ENCODE measurements at regions not wholly inside any gene's neighbourhood (a gene's known extent, or its start where the extent isn't known, plus 50 kb on each side); places are given as distances from the start of the nearest gene placed in this dataset.
A peak's percentile ranks its signal among the peaks of the same experiment; 100 is the strongest.

DNA sequence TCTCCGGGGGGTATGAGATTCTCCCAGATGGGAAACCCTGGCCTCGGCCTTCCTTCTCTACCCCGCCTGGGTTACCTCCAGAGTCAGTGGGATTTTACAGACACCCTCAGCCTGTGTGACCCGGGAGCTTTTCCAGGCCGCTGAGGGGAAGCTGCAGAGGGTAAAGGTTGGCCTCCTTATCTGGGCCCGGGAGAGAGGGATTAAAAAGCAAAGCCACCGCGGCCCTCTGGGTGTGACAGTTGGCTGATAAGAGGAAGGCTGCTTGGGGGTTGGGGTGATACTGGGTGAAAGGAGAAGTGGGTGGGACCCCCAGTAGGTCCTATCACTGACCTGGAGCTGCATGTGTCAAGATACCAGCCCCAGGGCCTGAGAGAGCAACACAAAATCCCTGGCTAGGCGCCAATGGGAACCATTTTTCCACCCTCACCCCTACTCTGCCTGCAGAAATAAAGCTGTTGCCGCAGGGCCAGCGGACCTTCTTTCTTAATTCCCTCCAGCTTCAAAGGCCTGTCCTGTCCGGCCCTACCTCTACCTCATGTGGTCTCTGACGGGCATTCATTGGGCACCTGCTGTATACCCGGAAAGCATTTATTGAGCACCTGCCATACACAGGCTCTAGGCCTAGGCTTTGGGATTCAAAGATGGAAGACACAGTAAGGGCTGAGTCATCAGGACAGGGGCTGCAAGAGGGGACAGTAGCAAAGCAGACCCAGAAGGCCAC, 77.6 kb upstream of the GSE1 start (continued):
- TF ChIP-seq, protein P1, sequence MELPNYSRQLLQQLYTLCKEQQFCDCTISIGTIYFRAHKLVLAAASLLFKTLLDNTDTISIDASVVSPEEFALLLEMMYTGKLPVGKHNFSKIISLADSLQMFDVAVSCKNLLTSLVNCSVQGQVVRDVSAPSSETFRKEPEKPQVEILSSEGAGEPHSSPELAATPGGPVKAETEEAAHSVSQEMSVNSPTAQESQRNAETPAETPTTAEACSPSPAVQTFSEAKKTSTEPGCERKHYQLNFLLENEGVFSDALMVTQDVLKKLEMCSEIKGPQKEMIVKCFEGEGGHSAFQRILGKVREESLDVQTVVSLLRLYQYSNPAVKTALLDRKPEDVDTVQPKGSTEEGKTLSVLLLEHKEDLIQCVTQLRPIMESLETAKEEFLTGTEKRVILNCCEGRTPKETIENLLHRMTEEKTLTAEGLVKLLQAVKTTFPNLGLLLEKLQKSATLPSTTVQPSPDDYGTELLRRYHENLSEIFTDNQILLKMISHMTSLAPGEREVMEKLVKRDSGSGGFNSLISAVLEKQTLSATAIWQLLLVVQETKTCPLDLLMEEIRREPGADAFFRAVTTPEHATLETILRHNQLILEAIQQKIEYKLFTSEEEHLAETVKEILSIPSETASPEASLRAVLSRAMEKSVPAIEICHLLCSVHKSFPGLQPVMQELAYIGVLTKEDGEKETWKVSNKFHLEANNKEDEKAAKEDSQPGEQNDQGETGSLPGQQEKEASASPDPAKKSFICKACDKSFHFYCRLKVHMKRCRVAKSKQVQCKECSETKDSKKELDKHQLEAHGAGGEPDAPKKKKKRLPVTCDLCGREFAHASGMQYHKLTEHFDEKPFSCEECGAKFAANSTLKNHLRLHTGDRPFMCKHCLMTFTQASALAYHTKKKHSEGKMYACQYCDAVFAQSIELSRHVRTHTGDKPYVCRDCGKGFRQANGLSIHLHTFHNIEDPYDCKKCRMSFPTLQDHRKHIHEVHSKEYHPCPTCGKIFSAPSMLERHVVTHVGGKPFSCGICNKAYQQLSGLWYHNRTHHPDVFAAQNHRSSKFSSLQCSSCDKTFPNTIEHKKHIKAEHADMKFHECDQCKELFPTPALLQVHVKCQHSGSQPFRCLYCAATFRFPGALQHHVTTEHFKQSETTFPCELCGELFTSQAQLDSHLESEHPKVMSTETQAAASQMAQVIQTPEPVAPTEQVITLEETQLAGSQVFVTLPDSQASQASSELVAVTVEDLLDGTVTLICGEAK (IDR thresholded peaks at IDR 0.05): no peak
- TF ChIP-seq, protein P1 (CRISPR knock-in tag; IDR thresholded peaks at IDR 0.05): no peak
- TF ChIP-seq, protein P2, sequence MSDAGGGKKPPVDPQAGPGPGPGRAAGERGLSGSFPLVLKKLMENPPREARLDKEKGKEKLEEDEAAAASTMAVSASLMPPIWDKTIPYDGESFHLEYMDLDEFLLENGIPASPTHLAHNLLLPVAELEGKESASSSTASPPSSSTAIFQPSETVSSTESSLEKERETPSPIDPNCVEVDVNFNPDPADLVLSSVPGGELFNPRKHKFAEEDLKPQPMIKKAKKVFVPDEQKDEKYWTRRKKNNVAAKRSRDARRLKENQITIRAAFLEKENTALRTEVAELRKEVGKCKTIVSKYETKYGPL (CRISPR knock-in tag; IDR thresholded peaks at IDR 0.05): no peak
- TF ChIP-seq ZFP82 (CRISPR knock-in tag; IDR thresholded peaks at IDR 0.05; ENCODE audit: borderline replicate concordance) (peak; percentile 98), ZNF333 (CRISPR knock-in tag; IDR thresholded peaks at IDR 0.05; ENCODE audit: borderline replicate concordance) (no peak), EHMT2 (IDR thresholded peaks at IDR 0.05; ENCODE audit: borderline replicate concordance, low read depth, low read length) (no peak), FOSL1 (CRISPR knock-in tag; IDR thresholded peaks at IDR 0.05; ENCODE audit: borderline replicate concordance) (0 out of 2 replicates have a peak, but pooled peaks have one; percentile 23), ZNF235 (CRISPR knock-in tag; IDR thresholded peaks at IDR 0.05; ENCODE audit: borderline replicate concordance) (no peak), SMC3 (IDR thresholded peaks at IDR 0.05; ENCODE audit: low read length) (no peak), PHF21A (CRISPR knock-in tag; IDR thresholded peaks at IDR 0.05) (peak; percentile 100), PHF8 (CRISPR knock-in tag; IDR thresholded peaks at IDR 0.05) (peak; percentile 73), RORA (CRISPR knock-in tag; IDR thresholded peaks at IDR 0.05) (no peak)
- TF ChIP-seq, protein P3, sequence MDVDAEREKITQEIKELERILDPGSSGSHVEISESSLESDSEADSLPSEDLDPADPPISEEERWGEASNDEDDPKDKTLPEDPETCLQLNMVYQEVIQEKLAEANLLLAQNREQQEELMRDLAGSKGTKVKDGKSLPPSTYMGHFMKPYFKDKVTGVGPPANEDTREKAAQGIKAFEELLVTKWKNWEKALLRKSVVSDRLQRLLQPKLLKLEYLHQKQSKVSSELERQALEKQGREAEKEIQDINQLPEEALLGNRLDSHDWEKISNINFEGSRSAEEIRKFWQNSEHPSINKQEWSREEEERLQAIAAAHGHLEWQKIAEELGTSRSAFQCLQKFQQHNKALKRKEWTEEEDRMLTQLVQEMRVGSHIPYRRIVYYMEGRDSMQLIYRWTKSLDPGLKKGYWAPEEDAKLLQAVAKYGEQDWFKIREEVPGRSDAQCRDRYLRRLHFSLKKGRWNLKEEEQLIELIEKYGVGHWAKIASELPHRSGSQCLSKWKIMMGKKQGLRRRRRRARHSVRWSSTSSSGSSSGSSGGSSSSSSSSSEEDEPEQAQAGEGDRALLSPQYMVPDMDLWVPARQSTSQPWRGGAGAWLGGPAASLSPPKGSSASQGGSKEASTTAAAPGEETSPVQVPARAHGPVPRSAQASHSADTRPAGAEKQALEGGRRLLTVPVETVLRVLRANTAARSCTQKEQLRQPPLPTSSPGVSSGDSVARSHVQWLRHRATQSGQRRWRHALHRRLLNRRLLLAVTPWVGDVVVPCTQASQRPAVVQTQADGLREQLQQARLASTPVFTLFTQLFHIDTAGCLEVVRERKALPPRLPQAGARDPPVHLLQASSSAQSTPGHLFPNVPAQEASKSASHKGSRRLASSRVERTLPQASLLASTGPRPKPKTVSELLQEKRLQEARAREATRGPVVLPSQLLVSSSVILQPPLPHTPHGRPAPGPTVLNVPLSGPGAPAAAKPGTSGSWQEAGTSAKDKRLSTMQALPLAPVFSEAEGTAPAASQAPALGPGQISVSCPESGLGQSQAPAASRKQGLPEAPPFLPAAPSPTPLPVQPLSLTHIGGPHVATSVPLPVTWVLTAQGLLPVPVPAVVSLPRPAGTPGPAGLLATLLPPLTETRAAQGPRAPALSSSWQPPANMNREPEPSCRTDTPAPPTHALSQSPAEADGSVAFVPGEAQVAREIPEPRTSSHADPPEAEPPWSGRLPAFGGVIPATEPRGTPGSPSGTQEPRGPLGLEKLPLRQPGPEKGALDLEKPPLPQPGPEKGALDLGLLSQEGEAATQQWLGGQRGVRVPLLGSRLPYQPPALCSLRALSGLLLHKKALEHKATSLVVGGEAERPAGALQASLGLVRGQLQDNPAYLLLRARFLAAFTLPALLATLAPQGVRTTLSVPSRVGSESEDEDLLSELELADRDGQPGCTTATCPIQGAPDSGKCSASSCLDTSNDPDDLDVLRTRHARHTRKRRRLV (CRISPR knock-in tag; IDR thresholded peaks at IDR 0.05): peak; percentile 72; the same call in 1 of the 2 replicates
